Neural cell (in vitro differentiated cells): ENCODE measurements at regions not wholly inside any gene's neighbourhood (a gene's known extent, or its start where the extent isn't known, plus 50 kb on each side); places are given as distances from the start of the nearest gene placed in this dataset.

Source experiments
- H2AFZ ChIP-seq: fragments of 200-600, 300-800 bp; sonication (generic), shearing (Covaris generic); 2 replicates; pipeline ENCODE4 v1.6.0; 2014; ENCODE audit warnings: low read depth, mild to moderate bottlenecking, antibody characterized with exemption, low read length, moderate library complexity
- H3F3A ChIP-seq: fragments of 200-600 bp; shearing (Covaris generic); 2 replicates; pipeline ENCODE4 v1.6.1; 2016; ENCODE audit warnings: mild to moderate bottlenecking, moderate library complexity, mixed read lengths, antibody characterized with exemption, low read length; ENCODE audit not compliant: insufficient read depth, poor library complexity, severe bottlenecking
- H3K27ac ChIP-seq: fragments of 200-600, 300-800 bp; sonication (generic), shearing (Covaris generic); 2 replicates; pipeline ENCODE4 v1.5.1; 2014; ENCODE audit warnings: mild to moderate bottlenecking, low read length, moderate library complexity
- H3K27me3 ChIP-seq: fragments of 300-800, 200-600 bp; sonication (generic), shearing (Covaris generic); 2 replicates; pipeline ENCODE4 v1.6.0; 2014; ENCODE audit warnings: mild to moderate bottlenecking, low read depth, low read length, moderate library complexity; ENCODE audit not compliant: insufficient read depth
- H3K36me3 ChIP-seq: fragments of 300-800, 200-600 bp; sonication (generic), shearing (Covaris generic); 2 replicates; pipeline ENCODE4 v1.5.1; 2014; ENCODE audit warnings: mild to moderate bottlenecking, antibody characterized with exemption, low read length, moderate library complexity; ENCODE audit not compliant: insufficient read depth
- H3K4me2 ChIP-seq: fragments of 300-800, 200-600 bp; sonication (generic), shearing (Covaris generic); 2 replicates; pipeline ENCODE4 v1.6.0; 2014; ENCODE audit warnings: mild to moderate bottlenecking, low read length
- H3K4me3 ChIP-seq: fragments of 300-800, 200-600 bp; sonication (generic), shearing (Covaris generic); 2 replicates; pipeline ENCODE4 v1.5.1; 2014; ENCODE audit warnings: mild to moderate bottlenecking, low read length, moderate library complexity
- H3K79me2 ChIP-seq: fragments of 200-600 bp; shearing (Covaris generic); replicated peaks from 2 replicates; pipeline ENCODE4 v1.6.0; 2014; ENCODE audit warnings: mild to moderate bottlenecking, low read length, moderate library complexity; ENCODE audit not compliant: insufficient read depth
- H3K9ac ChIP-seq: fragments of 300-800, 200-600 bp; sonication (generic), shearing (Covaris generic); 2 replicates; pipeline ENCODE4 v1.6.1; 2016; ENCODE audit warnings: mild to moderate bottlenecking, low read length, mixed read lengths
- H3K9me2 ChIP-seq: fragments of 200-600 bp; shearing (Covaris generic); 2 replicates; pipeline ENCODE4 v1.6.1; 2016; ENCODE audit warnings: mild to moderate bottlenecking, low read length, mixed read lengths; ENCODE audit not compliant: insufficient read depth
- H3K9me3 ChIP-seq: fragments of 200-600, 300-800 bp; sonication (generic), shearing (Covaris generic); 2 replicates; pipeline ENCODE4 v1.6.1; 2016; ENCODE audit warnings: mild to moderate bottlenecking, mixed run types, low read length, moderate library complexity, mixed read lengths
- H4K20me1 ChIP-seq: fragments of 200-600 bp; shearing (Covaris generic); 2 replicates; pipeline ENCODE4 v1.6.1; 2016; ENCODE audit warnings: mild to moderate bottlenecking, mixed run types; ENCODE audit not compliant: insufficient read depth
- CTCF ChIP-seq: fragments of 450-650 bp; IDR thresholded peaks from 2 replicates; pipeline ENCODE4 v1.5.1; 2014; ENCODE audit warnings: antibody characterized with exemption, mild to moderate bottlenecking, moderate library complexity; ENCODE audit not compliant: poor library complexity, severe bottlenecking
- EP300 ChIP-seq: fragments of 450-650 bp; conservative IDR thresholded peaks from 2 replicates; pipeline ENCODE4 v1.6.1; 2014; ENCODE audit warnings: antibody characterized with exemption, mild to moderate bottlenecking, moderate library complexity; ENCODE audit not compliant: poor library complexity, severe bottlenecking
- EZH2 ChIP-seq: fragments of 200-600, 300-800 bp; shearing (Covaris generic), sonication (generic); IDR thresholded peaks from 2 replicates; pipeline ENCODE4 v1.6.1; 2014; ENCODE audit warnings: antibody characterized with exemption, low read length, borderline replicate concordance, mild to moderate bottlenecking; ENCODE audit not compliant: insufficient read depth, poor library complexity, severe bottlenecking
- MXI1 ChIP-seq: fragments of 450-650 bp; conservative IDR thresholded peaks from 2 replicates; pipeline ENCODE4 v1.6.1; 2014; ENCODE audit warnings: antibody characterized with exemption, mild to moderate bottlenecking; ENCODE audit not compliant: poor library complexity, severe bottlenecking
- POLR2AphosphoS5 ChIP-seq: IDR thresholded peaks from 2 replicates; pipeline ENCODE4 v1.6.1; 2012
- RAD21 ChIP-seq: fragments of 450-650 bp; conservative IDR thresholded peaks from 2 replicates; pipeline ENCODE4 v1.6.1; 2014; ENCODE audit warnings: antibody characterized with exemption, mild to moderate bottlenecking, moderate library complexity
- SMC3 ChIP-seq: fragments of 450-650 bp; conservative IDR thresholded peaks from 2 replicates; pipeline ENCODE4 v1.6.1; 2014; ENCODE audit warnings: antibody characterized with exemption, mild to moderate bottlenecking, moderate library complexity; ENCODE audit not compliant: poor library complexity
- TAF1 ChIP-seq: IDR thresholded peaks from 2 replicates; pipeline ENCODE4 v1.6.1; 2012; ENCODE audit warnings: low read depth
- TF ChIP-seq, protein P1 (sequence below): IDR thresholded peaks from 2 replicates; pipeline ENCODE4 v1.6.1; 2012; ENCODE audit warnings: borderline replicate concordance

- Histone ChIP-seq H3K36me3 (no peaks in the 10 kb centered on the region), H3K4me2 (no peak overlapping the region), H3K9ac (no peak overlapping the region), H3K27me3 (no peaks in the 10 kb centered on the region), H3K4me3 (no peak overlapping the region), H3K79me2 (no peaks in the 10 kb centered on the region), H3K27ac (no peak overlapping the region), H2AFZ (no peak overlapping the region), H3K9me2 (no peaks in the 10 kb centered on the region), H3F3A (no peaks in the 10 kb centered on the region), H4K20me1 (no peaks in the 10 kb centered on the region), H3K9me3 (no peaks in the 10 kb centered on the region)
- no peak for TF ChIP-seq RAD21
- no peak for TF ChIP-seq CTCF
- no peak for TF ChIP-seq POLR2AphosphoS5
- no peak for TF ChIP-seq EP300
- TF ChIP-seq SMC3: no peak
- TF ChIP-seq, protein P1, sequence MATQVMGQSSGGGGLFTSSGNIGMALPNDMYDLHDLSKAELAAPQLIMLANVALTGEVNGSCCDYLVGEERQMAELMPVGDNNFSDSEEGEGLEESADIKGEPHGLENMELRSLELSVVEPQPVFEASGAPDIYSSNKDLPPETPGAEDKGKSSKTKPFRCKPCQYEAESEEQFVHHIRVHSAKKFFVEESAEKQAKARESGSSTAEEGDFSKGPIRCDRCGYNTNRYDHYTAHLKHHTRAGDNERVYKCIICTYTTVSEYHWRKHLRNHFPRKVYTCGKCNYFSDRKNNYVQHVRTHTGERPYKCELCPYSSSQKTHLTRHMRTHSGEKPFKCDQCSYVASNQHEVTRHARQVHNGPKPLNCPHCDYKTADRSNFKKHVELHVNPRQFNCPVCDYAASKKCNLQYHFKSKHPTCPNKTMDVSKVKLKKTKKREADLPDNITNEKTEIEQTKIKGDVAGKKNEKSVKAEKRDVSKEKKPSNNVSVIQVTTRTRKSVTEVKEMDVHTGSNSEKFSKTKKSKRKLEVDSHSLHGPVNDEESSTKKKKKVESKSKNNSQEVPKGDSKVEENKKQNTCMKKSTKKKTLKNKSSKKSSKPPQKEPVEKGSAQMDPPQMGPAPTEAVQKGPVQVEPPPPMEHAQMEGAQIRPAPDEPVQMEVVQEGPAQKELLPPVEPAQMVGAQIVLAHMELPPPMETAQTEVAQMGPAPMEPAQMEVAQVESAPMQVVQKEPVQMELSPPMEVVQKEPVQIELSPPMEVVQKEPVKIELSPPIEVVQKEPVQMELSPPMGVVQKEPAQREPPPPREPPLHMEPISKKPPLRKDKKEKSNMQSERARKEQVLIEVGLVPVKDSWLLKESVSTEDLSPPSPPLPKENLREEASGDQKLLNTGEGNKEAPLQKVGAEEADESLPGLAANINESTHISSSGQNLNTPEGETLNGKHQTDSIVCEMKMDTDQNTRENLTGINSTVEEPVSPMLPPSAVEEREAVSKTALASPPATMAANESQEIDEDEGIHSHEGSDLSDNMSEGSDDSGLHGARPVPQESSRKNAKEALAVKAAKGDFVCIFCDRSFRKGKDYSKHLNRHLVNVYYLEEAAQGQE: no peak
- TF ChIP-seq EZH2: no peak
- TF ChIP-seq MXI1: no peak
- TF ChIP-seq TAF1: no peak
These were observed 124.2 kb upstream of the HS6ST1 start for GRCh38 chr2:128442891-128443302.

GRCh38 chr2:128444121-128444771 lies 125.6 kb upstream of the HS6ST1 start:
- no peaks in the 10 kb centered on the region for H3K36me3 ChIP-seq
- no peak overlapping the region for H3K4me2 ChIP-seq
- H3K9me3 ChIP-seq: no peaks in the 10 kb centered on the region
- TF ChIP-seq CTCF: no peak
- no peak for TF ChIP-seq POLR2AphosphoS5
- no peak for TF ChIP-seq RAD21
- no peak for TF ChIP-seq MXI1
- TF ChIP-seq, protein P1: no peak
- no peak for TF ChIP-seq EZH2
- no peak for TF ChIP-seq EP300
- TF ChIP-seq TAF1: no peak
- TF ChIP-seq SMC3: no peak
- no peak overlapping the region for H2AFZ ChIP-seq
- H3K27me3 ChIP-seq: no peaks in the 10 kb centered on the region
- H3K4me3 ChIP-seq: no peak overlapping the region
- no peak overlapping the region for H3K27ac ChIP-seq
- H3F3A ChIP-seq: no peaks in the 10 kb centered on the region
- no peaks in the 10 kb centered on the region for H3K9me2 ChIP-seq
- H3K79me2 ChIP-seq: no peaks in the 10 kb centered on the region
- no peaks in the 10 kb centered on the region for H4K20me1 ChIP-seq
- no peak overlapping the region for H3K9ac ChIP-seq
